ENCODE measurements at regions not wholly inside any gene's neighbourhood (a gene's known extent, or its start where the extent isn't known, plus 50 kb on each side); places are given as distances from the start of the nearest gene placed in this dataset.

GRCh38 chr14:97021571-97022168 lies 224.5 kb downstream of the VRK1 start:
- H3K9me3 ChIP-seq, result no peaks in the 10 kb centered on the region
- no peak for DNase-seq
- intact Hi-C loops (cut with DNase I), result no loop called here
- H3K27ac ChIP-seq, result no peak overlapping the region
- no peaks in the 10 kb centered on the region for H3K4me1 ChIP-seq
- H3K27me3 ChIP-seq, result no peaks in the 10 kb centered on the region
- TF ChIP-seq, protein P1, sequence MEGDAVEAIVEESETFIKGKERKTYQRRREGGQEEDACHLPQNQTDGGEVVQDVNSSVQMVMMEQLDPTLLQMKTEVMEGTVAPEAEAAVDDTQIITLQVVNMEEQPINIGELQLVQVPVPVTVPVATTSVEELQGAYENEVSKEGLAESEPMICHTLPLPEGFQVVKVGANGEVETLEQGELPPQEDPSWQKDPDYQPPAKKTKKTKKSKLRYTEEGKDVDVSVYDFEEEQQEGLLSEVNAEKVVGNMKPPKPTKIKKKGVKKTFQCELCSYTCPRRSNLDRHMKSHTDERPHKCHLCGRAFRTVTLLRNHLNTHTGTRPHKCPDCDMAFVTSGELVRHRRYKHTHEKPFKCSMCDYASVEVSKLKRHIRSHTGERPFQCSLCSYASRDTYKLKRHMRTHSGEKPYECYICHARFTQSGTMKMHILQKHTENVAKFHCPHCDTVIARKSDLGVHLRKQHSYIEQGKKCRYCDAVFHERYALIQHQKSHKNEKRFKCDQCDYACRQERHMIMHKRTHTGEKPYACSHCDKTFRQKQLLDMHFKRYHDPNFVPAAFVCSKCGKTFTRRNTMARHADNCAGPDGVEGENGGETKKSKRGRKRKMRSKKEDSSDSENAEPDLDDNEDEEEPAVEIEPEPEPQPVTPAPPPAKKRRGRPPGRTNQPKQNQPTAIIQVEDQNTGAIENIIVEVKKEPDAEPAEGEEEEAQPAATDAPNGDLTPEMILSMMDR (IDR thresholded peaks at IDR 0.05), result no peak
- no peak overlapping the region for H3K4me3 ChIP-seq
- no peak overlapping the region for H3K9ac ChIP-seq (ENCODE audit: low read depth in 2 of 2, low read length in 2 of 2)
- H3K36me3 ChIP-seq, result no peaks in the 10 kb centered on the region

GRCh38 chr14:97022741-97023140 lies 225.6 kb downstream of the VRK1 start:
- no peak overlapping the region for H3K27ac ChIP-seq
- H3K4me3 ChIP-seq, result no peak overlapping the region
- H3K36me3 ChIP-seq, result no peaks in the 10 kb centered on the region
- no peak for DNase-seq
- H3K9ac ChIP-seq (ENCODE audit: low read depth in 2 of 2, low read length in 2 of 2), result no peak overlapping the region
- intact Hi-C loops (cut with DNase I), result no loop called here
- no peaks in the 10 kb centered on the region for H3K27me3 ChIP-seq
- TF ChIP-seq, protein P1 (IDR thresholded peaks at IDR 0.05), result no peak
- no peaks in the 10 kb centered on the region for H3K9me3 ChIP-seq
- no peaks in the 10 kb centered on the region for H3K4me1 ChIP-seq

DNA sequence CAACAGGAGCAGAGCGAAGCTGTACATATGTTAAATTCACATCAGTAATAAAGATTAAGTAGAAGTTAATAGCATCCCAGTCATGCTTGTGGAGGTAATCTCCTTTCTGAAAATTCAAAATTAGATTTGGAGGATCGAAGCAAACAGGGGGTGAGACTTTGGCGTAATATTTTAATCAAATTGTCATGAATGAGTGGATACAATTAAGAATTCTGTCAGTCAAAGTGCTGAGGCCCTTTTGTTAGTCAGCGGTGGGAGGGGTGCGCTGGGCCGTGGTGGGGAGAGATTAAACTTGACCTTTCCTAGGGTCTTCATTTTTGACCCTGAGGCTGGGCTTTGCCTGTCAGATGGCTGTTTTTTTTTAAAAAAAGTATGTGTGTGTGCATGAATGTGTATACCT lies 226.7 kb downstream of the VRK1 start:
- intact Hi-C loops (cut with DNase I), result no loop called here
- TF ChIP-seq, protein P1 (IDR thresholded peaks at IDR 0.05), result no peak
- no peak for DNase-seq
- H3K9me3 ChIP-seq, result no peaks in the 10 kb centered on the region
- no peak overlapping the region for H3K4me3 ChIP-seq
- H3K4me1 ChIP-seq, result no peaks in the 10 kb centered on the region
- H3K36me3 ChIP-seq, result no peaks in the 10 kb centered on the region
- H3K27me3 ChIP-seq, result no peaks in the 10 kb centered on the region
- no peak overlapping the region for H3K9ac ChIP-seq (ENCODE audit: low read depth in 2 of 2, low read length in 2 of 2)
- no peak overlapping the region for H3K27ac ChIP-seq

GRCh38 chr14:97024300-97024699 lies 227.1 kb downstream of the VRK1 start:
- DNase-seq, result no peak
- Histone ChIP-seq H3K4me3 (no peak overlapping the region), H3K27ac (no peak overlapping the region), H3K36me3 (no peaks in the 10 kb centered on the region), H3K9me3 (no peaks in the 10 kb centered on the region), H3K4me1 (no peaks in the 10 kb centered on the region), H3K27me3 (no peaks in the 10 kb centered on the region), H3K9ac (ENCODE audit: low read depth in 2 of 2, low read length in 2 of 2) (no peak overlapping the region)
- TF ChIP-seq, protein P1 (IDR thresholded peaks at IDR 0.05), result no peak
- intact Hi-C loops (cut with DNase I), result no loop called here

- no peak overlapping the region for H3K9ac ChIP-seq (ENCODE audit: low read depth in 2 of 2, low read length in 2 of 2)
- no peak overlapping the region for H3K27ac ChIP-seq
- intact Hi-C loops (cut with DNase I), result no loop called here
- H3K27me3 ChIP-seq, result no peaks in the 10 kb centered on the region
- no peaks in the 10 kb centered on the region for H3K4me1 ChIP-seq
- no peak overlapping the region for H3K4me3 ChIP-seq
- no peaks in the 10 kb centered on the region for H3K36me3 ChIP-seq
- TF ChIP-seq, protein P1 (IDR thresholded peaks at IDR 0.05), result no peak
- no peak for DNase-seq
- no peaks in the 10 kb centered on the region for H3K9me3 ChIP-seq
These were observed 228.5 kb downstream of the VRK1 start for GRCh38 chr14:97025722-97026121.

Measured in colonic mucosa (tissue), 4 donors.